Tibial artery (tissue), 4 donors: ENCODE measurements at regions not wholly inside any gene's neighbourhood (a gene's known extent, or its start where the extent isn't known, plus 50 kb on each side); places are given as distances from the start of the nearest gene placed in this dataset.

ENCODE experiments used
- DNase-seq, 2 donors: peaks; one replicate each; pipeline ENCODE4 v3.0.0-alpha.2; 2019
- H3K27ac ChIP-seq, 2 donors: fragments of 200-600 bp; sonication (generic) in 1 of 2; 1 replicate in 1 of 2; 2 replicates in 1 of 2; pipeline ENCODE4 v1.5.1; 2018 to 2019; ENCODE audit warnings: mild to moderate bottlenecking in 1 of 2
- H3K27me3 ChIP-seq, 2 donors: fragments of 200-600 bp; sonication (generic) in 1 of 2; one replicate each; pipeline versions ENCODE4 v1.5.1 to v1.6.0; 2016 to 2019
- H3K36me3 ChIP-seq, 3 donors: fragments of 200-600 bp; sonication (generic) in 2 of 3; one replicate each; pipeline ENCODE4 v1.5.1; 2016 to 2019; ENCODE audit warnings: mild to moderate bottlenecking in 2 of 3
- H3K4me1 ChIP-seq, 4 donors: fragments of 200-600 bp; sonication (generic) in 2 of 4; 1 replicate in 3 of 4; 2 replicates in 1 of 4; pipeline ENCODE4 v1.5.1; 2016 to 2019
- H3K4me3 ChIP-seq, 2 donors: fragments of 200-600 bp; sonication (generic) in 1 of 2; 1 replicate in 1 of 2; 2 replicates in 1 of 2; pipeline ENCODE4 v1.5.1; 2018 to 2019; ENCODE audit warnings: mild to moderate bottlenecking in 2 of 2
- H3K9me3 ChIP-seq, 3 donors: fragments of 200-600 bp; sonication (generic) in 1 of 3; one replicate each; pipeline ENCODE4 v1.5.1; 2016 to 2019
- CTCF ChIP-seq, 2 experiments: fragments of 200-600 bp in 1 of 2; fragments of 450-650 bp in 1 of 2; IDR thresholded peaks; one replicate each; pipeline ENCODE4 v1.5.1; 2017 to 2019; ENCODE audit warnings: antibody characterized with exemption in 2 of 2, mild to moderate bottlenecking in 1 of 2, moderate library complexity in 1 of 2
- intact Hi-C: fragments of 100-400 bp; cut with DNase I; formaldehyde crosslinking; loops from one replicate; pipeline ENCODE4 v1.15.0; 2023; ENCODE audit warnings: low total_unique reads

GRCh38 chr6:9140951-9141460 lies 705.7 kb upstream of the SLC35B3 start:
- Histone ChIP-seq H3K9me3 (peaks cover 0 to 6% (median 4%) of the 10 kb centered on the region in 3 donors), H3K27me3 (no peaks in the 10 kb centered on the region), H3K4me3 (no peak overlapping the region), H3K36me3 (no peaks in the 10 kb centered on the region), H3K4me1 (peaks cover 0 to 7% (median 0%) of the 10 kb centered on the region in 4 donors), H3K27ac (no peak overlapping the region)
- TF ChIP-seq CTCF (IDR thresholded peaks at IDR 0.05) = no peak
- intact Hi-C loops = no loop called here
- no peak for DNase-seq

- no peak for DNase-seq
- Histone ChIP-seq H3K4me1 (peaks cover 0 to 7% (median 0%) of the 10 kb centered on the region in 4 donors), H3K36me3 (no peaks in the 10 kb centered on the region), H3K4me3 (no peak overlapping the region), H3K27me3 (no peaks in the 10 kb centered on the region), H3K9me3 (peaks cover 0 to 6% (median 0%) of the 10 kb centered on the region in 3 donors), H3K27ac (no peak overlapping the region)
- no peak for TF ChIP-seq CTCF (IDR thresholded peaks at IDR 0.05)
- intact Hi-C loops = no loop called here
These were observed 704.8 kb upstream of the SLC35B3 start for GRCh38 chr6:9140172-9140571.

- Histone ChIP-seq H3K36me3 (no peaks in the 10 kb centered on the region), H3K9me3 (peaks cover 0 to 3% (median 0%) of the 10 kb centered on the region in 3 donors), H3K4me3 (no peak overlapping the region), H3K27me3 (no peaks in the 10 kb centered on the region), H3K4me1 (peaks cover 0 to 7% (median 0%) of the 10 kb centered on the region in 4 donors), H3K27ac (no peak overlapping the region)
- no peak for TF ChIP-seq CTCF (IDR thresholded peaks at IDR 0.05)
- no peak for DNase-seq
- intact Hi-C loops = no loop called here
These were observed 704.4 kb upstream of the SLC35B3 start for GRCh38 chr6:9139746-9140145.

GRCh38 chr6:9138936-9139335 lies 703.6 kb upstream of the SLC35B3 start:
- H3K27me3 ChIP-seq = no peaks in the 10 kb centered on the region
- peaks cover 0 to 7% (median 0%) of the 10 kb centered on the region in 4 donors for H3K4me1 ChIP-seq
- no peaks in the 10 kb centered on the region for H3K36me3 ChIP-seq
- H3K27ac ChIP-seq = no peak overlapping the region
- intact Hi-C loops = no loop called here
- TF ChIP-seq CTCF (IDR thresholded peaks at IDR 0.05) = no peak
- H3K4me3 ChIP-seq = no peak overlapping the region
- H3K9me3 ChIP-seq = no peaks in the 10 kb centered on the region
- no peak for DNase-seq

GRCh38 chr6:9136141-9136822 lies 700.9 kb upstream of the SLC35B3 start:
- intact Hi-C loops = no loop called here
- no peak overlapping the region for H3K27ac ChIP-seq
- H3K4me3 ChIP-seq = no peak overlapping the region
- peaks cover 0 to 6% (median 0%) of the 10 kb centered on the region in 4 donors for H3K4me1 ChIP-seq
- TF ChIP-seq CTCF (IDR thresholded peaks at IDR 0.05) = no peak
- H3K9me3 ChIP-seq = no peaks in the 10 kb centered on the region
- no peaks in the 10 kb centered on the region for H3K27me3 ChIP-seq
- DNase-seq = no peak
- no peaks in the 10 kb centered on the region for H3K36me3 ChIP-seq
